Fibroblast of the conjunctiva (primary cell): ENCODE measurements at regions not wholly inside any gene's neighbourhood (a gene's known extent, or its start where the extent isn't known, plus 50 kb on each side); places are given as distances from the start of the nearest gene placed in this dataset.
"Not testable (repeated sequence)": the region's sequence is repeated elsewhere in the genome, so short reads cannot be mapped to it uniquely, and the experiment has no call there.

Experiments used
- DNase-seq: peaks from one replicate; pipeline ENCODE4 v3.0.0-alpha.2; 2010; ENCODE audit warnings: low read depth

- DNase-seq, result no peak
These were observed 115.2 kb upstream of the IFNE start for GRCh38 chr9:21597284-21597683.

GRCh38 chr9:21598749-21599148, 116.6 kb upstream of the IFNE start:
- DNase-seq, result no peak

GRCh38 chr9:21605489-21605931, 123.4 kb upstream of the IFNE start:
- DNase-seq, result no peak

GRCh38 chr9:21607576-21607975, 125.5 kb upstream of the IFNE start:
- no peak for DNase-seq

GRCh38 chr9:21608200-21608599, 126.1 kb upstream of the IFNE start:
- no peak for DNase-seq

- no peak for DNase-seq
These were observed 127.4 kb upstream of the IFNE start for GRCh38 chr9:21609506-21609905.

- DNase-seq, result no peak
These were observed 129.8 kb upstream of the IFNE start for GRCh38 chr9:21611891-21612290.

GRCh38 chr9:21615018-21615417, 132.9 kb upstream of the IFNE start:
- no peak for DNase-seq

- DNase-seq, result no peak
These were observed 133.3 kb upstream of the IFNE start for GRCh38 chr9:21615446-21615845.

GRCh38 chr9:21616082-21616778, 134.1 kb upstream of the IFNE start:
- peak; percentile 53 for DNase-seq

GRCh38 chr9:21624675-21625644, 142.8 kb upstream of the IFNE start:
- no peak for DNase-seq

- DNase-seq, result no peak
These were observed 144.4 kb upstream of the IFNE start for GRCh38 chr9:21626493-21626892.

GRCh38 chr9:21628954-21629353, 146.8 kb upstream of the IFNE start:
- DNase-seq, result not testable (repeated sequence)

GRCh38 chr9:21634951-21635350, 152.8 kb upstream of the IFNE start:
- DNase-seq, result no peak

GRCh38 chr9:21638104-21638503, 156.0 kb upstream of the IFNE start:
- no peak for DNase-seq

- no peak for DNase-seq
These were observed 149.3 kb upstream of the MTAP start for GRCh38 chr9:21653091-21653490.

- no peak for DNase-seq
These were observed 148.8 kb upstream of the MTAP start for GRCh38 chr9:21653589-21653988.

- DNase-seq, result peak; percentile 36
These were observed 145.4 kb upstream of the MTAP start for GRCh38 chr9:21656776-21657674.

- DNase-seq, result no peak
These were observed 144.3 kb upstream of the MTAP start for GRCh38 chr9:21657966-21658667.

- no peak for DNase-seq
These were observed 141.5 kb upstream of the MTAP start for GRCh38 chr9:21660976-21661375.

- peak; percentile 49 for DNase-seq
These were observed 140.8 kb upstream of the MTAP start for GRCh38 chr9:21661626-21662025.
